HS-27A (cell line): ENCODE measurements at regions not wholly inside any gene's neighbourhood (a gene's known extent, or its start where the extent isn't known, plus 50 kb on each side); places are given as distances from the start of the nearest gene placed in this dataset.
"Not testable (repeated sequence)": the region's sequence is repeated elsewhere in the genome, so short reads cannot be mapped to it uniquely, and the experiment has no call there.

ENCODE experiments used
- DNase-seq: peaks from one replicate; pipeline ENCODE4 v3.0.0-alpha.2; 2012; ENCODE audit warnings: low read depth, missing footprints

GRCh38 chr11:93902921-93903320 is 52.5 kb upstream of the VSTM5 start:
- DNase-seq = no peak

- no peak for DNase-seq
These were observed 53.6 kb upstream of the VSTM5 start for GRCh38 chr11:93903989-93904388.

- DNase-seq = no peak
These were observed 54.3 kb upstream of the VSTM5 start for GRCh38 chr11:93904716-93905115.

GRCh38 chr11:93905384-93905783 is 55.0 kb upstream of the VSTM5 start:
- DNase-seq = peak; percentile 35

GRCh38 chr11:93906486-93906885 is 56.1 kb upstream of the VSTM5 start:
- no peak for DNase-seq

GRCh38 chr11:93907901-93908300 is 57.5 kb upstream of the VSTM5 start:
- DNase-seq = no peak

GRCh38 chr11:93908689-93909088 is 58.3 kb upstream of the VSTM5 start:
- peak; percentile 92 for DNase-seq

- DNase-seq = no peak
These were observed 67.3 kb upstream of the VSTM5 start for GRCh38 chr11:93917673-93918072.

GRCh38 chr11:93921695-93922468 is 71.5 kb upstream of the VSTM5 start:
- DNase-seq = peak; percentile 33

- no peak for DNase-seq
These were observed 72.4 kb upstream of the VSTM5 start for GRCh38 chr11:93922830-93923229.

- DNase-seq = not testable (repeated sequence)
These were observed 75.7 kb upstream of the VSTM5 start for GRCh38 chr11:93926099-93926498.

- DNase-seq = no peak
These were observed 79.0 kb upstream of the VSTM5 start for GRCh38 chr11:93929407-93929806.

GRCh38 chr11:93933230-93933629 is 82.8 kb upstream of the VSTM5 start:
- DNase-seq = no peak

- no peak for DNase-seq
These were observed 85.3 kb upstream of the HEPHL1 start for GRCh38 chr11:93935826-93936225.

GRCh38 chr11:93936460-93936859 is 84.7 kb upstream of the HEPHL1 start:
- no peak for DNase-seq

GRCh38 chr11:93939084-93939760 is 81.9 kb upstream of the HEPHL1 start:
- no peak for DNase-seq

- DNase-seq = no peak
These were observed 80.8 kb upstream of the HEPHL1 start for GRCh38 chr11:93940395-93940794.

- DNase-seq = no peak
These were observed 79.0 kb upstream of the HEPHL1 start for GRCh38 chr11:93942176-93942575.

GRCh38 chr11:93945596-93945995 is 75.6 kb upstream of the HEPHL1 start:
- no peak for DNase-seq

- no peak for DNase-seq
These were observed 68.9 kb upstream of the HEPHL1 start for GRCh38 chr11:93952082-93952780.

- no peak for DNase-seq
These were observed 63.7 kb upstream of the HEPHL1 start for GRCh38 chr11:93957397-93957952.

- no peak for DNase-seq
These were observed 62.2 kb upstream of the HEPHL1 start for GRCh38 chr11:93958991-93959390.

GRCh38 chr11:93959663-93960062 is 61.5 kb upstream of the HEPHL1 start:
- no peak for DNase-seq
